ENCODE measurements at regions not wholly inside any gene's neighbourhood (a gene's known extent, or its start where the extent isn't known, plus 50 kb on each side); places are given as distances from the start of the nearest gene placed in this dataset.

DNA sequence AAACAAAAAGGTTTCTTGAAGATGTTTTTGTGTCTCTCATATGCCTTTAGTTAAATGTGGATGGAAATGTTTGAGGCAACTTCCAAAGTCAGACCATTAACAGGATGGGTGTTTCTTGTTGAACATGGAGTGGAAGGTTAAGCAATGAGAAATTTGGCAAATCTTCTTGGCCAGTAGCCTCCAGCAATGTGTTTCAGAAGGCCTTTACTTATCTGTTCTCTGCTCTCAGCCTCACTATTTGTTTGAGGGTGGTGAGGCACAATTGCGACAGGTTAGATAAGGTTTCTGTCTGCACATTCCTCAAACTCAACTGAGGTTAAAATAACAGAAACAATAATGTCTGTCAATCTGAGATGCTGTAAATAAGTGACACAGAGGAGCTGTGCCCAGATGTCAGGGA lies 1019.0 kb downstream of the DIAPH3 start:
- Mint-ChIP-seq H3K36me3 (no peaks in the 10 kb centered on the region), H3K4me1 (no peaks in the 10 kb centered on the region), H3K9me3 (no peaks in the 10 kb centered on the region), H3K27ac (no peak overlapping the region), H3K4me3 (no peak overlapping the region), H3K27me3 (no peaks in the 10 kb centered on the region)
- DNase-seq = no peak

DNA sequence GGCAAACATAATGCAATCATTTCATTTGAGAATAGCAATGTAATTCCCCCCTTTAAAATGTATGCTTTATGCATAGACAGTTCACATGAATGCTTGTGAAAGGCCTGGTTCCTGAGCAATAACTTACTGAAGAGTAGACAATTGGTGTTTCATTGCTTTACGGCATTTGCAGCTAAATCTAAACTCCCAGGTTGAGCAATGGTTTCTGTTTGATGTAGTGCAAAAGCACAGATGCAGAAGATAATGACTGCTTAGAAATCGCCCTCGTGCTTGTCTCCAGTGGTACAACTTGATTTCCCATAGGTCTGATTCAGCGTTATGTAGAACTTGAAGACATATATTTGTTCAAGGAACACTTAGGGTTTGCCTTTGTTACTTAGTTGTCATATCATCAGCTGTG lies 1018.3 kb downstream of the DIAPH3 start:
- Mint-ChIP-seq H3K27ac (no peak overlapping the region), H3K4me1 (no peaks in the 10 kb centered on the region), H3K27me3 (no peaks in the 10 kb centered on the region), H3K9me3 (no peaks in the 10 kb centered on the region), H3K4me3 (no peak overlapping the region), H3K36me3 (no peaks in the 10 kb centered on the region)
- no peak for DNase-seq

DNA sequence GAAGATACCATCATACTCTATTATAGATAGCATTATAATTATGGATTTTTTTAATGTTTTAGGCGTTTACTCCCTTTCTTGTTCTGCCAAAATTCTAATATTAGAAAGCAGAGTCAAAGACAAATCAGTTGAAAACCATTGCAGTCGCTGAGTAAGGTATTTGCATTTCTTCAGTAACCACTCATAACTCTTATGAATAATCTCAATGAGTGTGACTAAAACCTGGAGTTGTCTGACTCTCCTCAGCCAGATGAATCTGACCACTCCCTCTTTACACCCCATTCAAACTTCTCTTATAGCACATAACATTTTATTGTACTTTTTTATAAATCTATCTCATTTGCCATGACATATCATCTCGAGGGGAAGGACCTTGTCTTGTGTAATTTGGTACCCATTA lies 1006.5 kb downstream of the DIAPH3 start:
- H3K9me3 Mint-ChIP-seq = peaks cover 3% of the 10 kb centered on the region
- no peak overlapping the region for H3K4me3 Mint-ChIP-seq
- H3K4me1 Mint-ChIP-seq = no peaks in the 10 kb centered on the region
- no peak for DNase-seq
- no peaks in the 10 kb centered on the region for H3K36me3 Mint-ChIP-seq
- no peak overlapping the region for H3K27ac Mint-ChIP-seq
- H3K27me3 Mint-ChIP-seq = no peaks in the 10 kb centered on the region

DNA sequence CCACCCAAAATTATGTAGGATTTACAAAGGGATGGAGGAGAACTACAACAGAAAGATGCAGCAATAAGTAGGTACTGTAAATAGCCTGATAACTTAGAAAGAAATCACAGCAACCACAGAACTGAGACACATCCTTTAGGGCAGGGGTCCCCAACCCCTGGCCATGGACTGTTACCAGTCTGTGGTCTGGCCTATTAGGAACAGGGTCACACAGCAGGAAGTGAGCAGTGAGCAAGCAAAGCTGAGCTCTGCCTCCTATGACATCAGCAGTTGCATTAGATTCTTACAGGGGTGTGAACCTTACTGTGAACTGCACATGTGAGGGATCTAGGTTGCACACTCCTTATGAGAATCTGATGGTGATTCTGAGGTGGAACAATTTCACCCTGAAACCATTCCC lies 997.6 kb downstream of the DIAPH3 start:
- no peak overlapping the region for H3K4me3 Mint-ChIP-seq
- no peaks in the 10 kb centered on the region for H3K36me3 Mint-ChIP-seq
- DNase-seq = no peak
- no peaks in the 10 kb centered on the region for H3K9me3 Mint-ChIP-seq
- H3K27me3 Mint-ChIP-seq = no peaks in the 10 kb centered on the region
- H3K4me1 Mint-ChIP-seq = no peaks in the 10 kb centered on the region
- H3K27ac Mint-ChIP-seq = no peak overlapping the region

DNA sequence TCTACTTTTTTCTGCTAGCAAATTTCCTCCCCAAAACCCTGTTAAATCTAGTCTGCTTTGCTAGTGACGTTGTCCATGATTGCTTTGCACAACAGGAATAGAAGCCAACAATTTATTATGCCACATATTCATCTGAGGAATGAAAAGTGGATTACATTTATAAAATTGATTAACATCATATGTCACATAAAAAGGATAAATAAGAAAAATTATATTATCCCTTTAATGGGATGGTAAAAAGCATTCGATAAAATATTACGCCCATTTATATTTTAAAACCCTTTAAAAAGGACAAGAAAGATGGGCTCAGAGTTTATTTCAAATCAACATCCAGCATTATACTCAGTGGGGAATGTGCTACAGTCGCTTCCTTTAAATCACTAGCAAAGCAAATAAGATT lies 991.7 kb downstream of the DIAPH3 start:
- Mint-ChIP-seq H3K36me3 (no peaks in the 10 kb centered on the region), H3K9me3 (no peaks in the 10 kb centered on the region), H3K27me3 (no peaks in the 10 kb centered on the region), H3K4me3 (no peak overlapping the region), H3K4me1 (no peaks in the 10 kb centered on the region), H3K27ac (no peak overlapping the region)
- DNase-seq = no peak

DNA sequence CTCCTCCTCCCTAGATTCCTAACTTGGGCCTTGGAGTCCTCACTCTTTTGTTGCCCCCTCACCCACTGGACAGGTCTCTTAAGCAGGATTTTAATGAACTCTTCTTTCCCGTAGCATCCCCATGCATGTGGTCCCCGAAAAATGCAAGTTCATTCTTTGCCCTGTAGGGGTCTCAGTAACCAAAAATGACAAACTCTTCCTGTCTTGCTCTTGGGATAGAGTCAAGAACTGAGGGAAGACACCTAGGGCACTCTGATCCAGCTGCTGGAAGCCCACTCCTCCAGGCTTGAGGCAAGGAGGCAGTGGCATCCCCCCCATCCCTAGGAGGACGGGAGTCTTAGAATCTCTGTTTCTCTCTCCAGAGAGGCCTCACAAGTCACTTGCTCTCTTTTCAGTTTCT lies 987.0 kb downstream of the DIAPH3 start:
- Mint-ChIP-seq H3K9me3 (no peaks in the 10 kb centered on the region), H3K4me1 (no peaks in the 10 kb centered on the region), H3K27ac (no peak overlapping the region), H3K27me3 (no peaks in the 10 kb centered on the region), H3K4me3 (no peak overlapping the region), H3K36me3 (no peaks in the 10 kb centered on the region)
- DNase-seq = no peak

DNA sequence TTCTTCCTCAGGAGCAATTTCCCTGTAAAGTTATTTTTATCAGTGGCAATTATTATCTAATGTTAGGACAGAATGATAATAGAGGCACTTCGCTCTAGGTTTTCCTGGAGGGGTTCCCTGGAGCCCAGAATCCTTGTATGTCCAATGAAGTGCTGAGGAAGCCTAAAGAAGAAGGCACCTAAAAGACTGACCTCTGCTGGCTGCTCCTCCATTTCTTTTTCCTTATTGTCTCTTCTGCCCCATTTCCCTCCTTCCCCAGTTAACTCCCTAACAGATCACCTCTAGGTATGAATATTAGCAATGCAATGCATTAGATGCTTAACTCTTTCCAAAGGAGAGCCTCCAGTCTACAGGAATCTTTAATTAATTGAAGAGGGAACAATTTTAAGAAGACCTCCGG lies 985.4 kb downstream of the DIAPH3 start:
- Mint-ChIP-seq H3K4me3 (no peak overlapping the region), H3K27ac (no peak overlapping the region), H3K4me1 (no peaks in the 10 kb centered on the region), H3K27me3 (no peaks in the 10 kb centered on the region), H3K9me3 (no peaks in the 10 kb centered on the region), H3K36me3 (no peaks in the 10 kb centered on the region)
- DNase-seq = no peak

DNA sequence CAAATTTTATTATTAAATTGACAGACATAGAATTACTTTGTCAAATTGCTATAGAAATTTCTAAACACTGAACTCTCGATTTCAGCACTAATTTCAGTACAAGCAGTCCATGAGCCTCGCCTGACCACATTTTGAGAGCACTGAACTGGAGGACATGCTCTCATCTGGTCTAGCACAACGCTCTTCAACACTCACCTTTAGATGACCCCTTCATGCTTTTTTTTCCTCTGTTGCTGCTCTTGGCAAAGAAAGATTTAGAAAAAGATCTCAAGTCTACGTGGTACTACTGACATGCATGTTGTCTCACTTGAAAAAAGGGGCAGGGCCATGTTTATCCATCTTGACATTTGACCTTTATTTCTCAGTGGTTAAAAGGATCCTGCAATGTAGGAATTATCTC lies 981.5 kb downstream of the DIAPH3 start:
- Mint-ChIP-seq H3K9me3 (peaks cover 2% of the 10 kb centered on the region), H3K4me1 (no peaks in the 10 kb centered on the region), H3K4me3 (no peak overlapping the region), H3K27ac (no peak overlapping the region), H3K27me3 (peaks cover 3% of the 10 kb centered on the region), H3K36me3 (no peaks in the 10 kb centered on the region)
- DNase-seq = no peak

DNA sequence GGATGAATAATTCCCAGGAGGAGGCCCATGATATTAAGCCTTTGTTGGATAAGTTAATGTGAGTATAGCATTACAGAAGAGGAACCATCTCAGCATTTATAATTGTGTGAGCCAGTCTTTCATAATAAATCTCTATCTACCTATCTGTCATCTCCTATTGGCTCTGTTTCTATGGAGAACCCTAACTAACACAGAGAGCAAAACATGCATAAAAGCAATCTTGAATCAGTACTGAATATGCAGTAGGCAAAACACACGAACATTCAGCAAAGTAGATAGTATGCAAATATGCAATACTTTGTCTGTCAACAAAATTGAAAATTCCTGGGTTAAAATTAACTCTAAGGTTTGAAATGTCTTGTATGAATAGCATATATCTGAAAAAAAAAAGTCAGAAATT lies 966.3 kb downstream of the DIAPH3 start:
- no peak overlapping the region for H3K4me3 Mint-ChIP-seq
- no peak for DNase-seq
- no peaks in the 10 kb centered on the region for H3K9me3 Mint-ChIP-seq
- no peaks in the 10 kb centered on the region for H3K27me3 Mint-ChIP-seq
- no peaks in the 10 kb centered on the region for H3K4me1 Mint-ChIP-seq
- H3K27ac Mint-ChIP-seq = no peak overlapping the region
- no peaks in the 10 kb centered on the region for H3K36me3 Mint-ChIP-seq

DNA sequence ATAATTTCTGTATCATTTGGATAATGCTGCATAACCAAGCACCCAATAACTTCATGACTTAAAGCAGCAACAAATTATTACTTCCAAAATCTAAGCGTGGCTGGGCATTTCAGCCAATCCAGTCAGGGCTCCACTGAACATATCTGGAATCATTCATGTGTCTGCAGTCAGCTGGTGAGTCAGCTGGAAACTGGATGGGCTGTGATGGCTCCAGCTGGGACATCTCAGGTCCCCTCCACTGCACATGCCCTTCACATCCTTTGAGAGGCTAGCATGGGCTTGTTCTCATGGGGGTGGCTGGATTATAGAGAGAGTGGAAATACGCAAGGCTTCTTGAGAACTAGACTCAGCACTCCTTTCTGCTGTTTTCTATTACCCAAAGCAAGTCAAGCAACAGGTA lies 961.9 kb downstream of the DIAPH3 start:
- no peaks in the 10 kb centered on the region for H3K36me3 Mint-ChIP-seq
- DNase-seq = no peak
- H3K9me3 Mint-ChIP-seq = no peaks in the 10 kb centered on the region
- H3K4me1 Mint-ChIP-seq = no peaks in the 10 kb centered on the region
- H3K4me3 Mint-ChIP-seq = no peak overlapping the region
- no peak overlapping the region for H3K27ac Mint-ChIP-seq
- no peaks in the 10 kb centered on the region for H3K27me3 Mint-ChIP-seq

DNA sequence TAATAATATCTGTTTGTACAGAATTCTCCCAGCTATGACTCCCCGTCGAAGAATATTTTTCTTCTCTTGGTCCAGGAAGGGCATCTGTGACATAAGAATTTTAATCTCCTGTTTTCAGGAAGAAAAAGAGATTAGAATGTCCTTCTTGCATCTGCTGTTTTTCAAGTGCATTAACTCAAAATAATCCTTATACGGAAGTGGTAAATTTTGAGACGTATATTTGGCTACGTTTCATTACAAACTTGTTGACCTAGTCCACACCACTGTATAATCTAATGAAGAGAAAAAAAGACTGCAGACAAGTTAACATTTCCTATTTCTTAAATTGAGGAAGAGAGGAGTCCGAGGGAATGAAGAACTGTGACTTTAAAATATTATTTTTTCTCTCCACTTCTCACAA lies 959.9 kb downstream of the DIAPH3 start:
- no peak for DNase-seq
- no peak overlapping the region for H3K4me3 Mint-ChIP-seq
- H3K27ac Mint-ChIP-seq = no peak overlapping the region
- no peaks in the 10 kb centered on the region for H3K9me3 Mint-ChIP-seq
- H3K36me3 Mint-ChIP-seq = no peaks in the 10 kb centered on the region
- H3K27me3 Mint-ChIP-seq = no peaks in the 10 kb centered on the region
- H3K4me1 Mint-ChIP-seq = no peaks in the 10 kb centered on the region

DNA sequence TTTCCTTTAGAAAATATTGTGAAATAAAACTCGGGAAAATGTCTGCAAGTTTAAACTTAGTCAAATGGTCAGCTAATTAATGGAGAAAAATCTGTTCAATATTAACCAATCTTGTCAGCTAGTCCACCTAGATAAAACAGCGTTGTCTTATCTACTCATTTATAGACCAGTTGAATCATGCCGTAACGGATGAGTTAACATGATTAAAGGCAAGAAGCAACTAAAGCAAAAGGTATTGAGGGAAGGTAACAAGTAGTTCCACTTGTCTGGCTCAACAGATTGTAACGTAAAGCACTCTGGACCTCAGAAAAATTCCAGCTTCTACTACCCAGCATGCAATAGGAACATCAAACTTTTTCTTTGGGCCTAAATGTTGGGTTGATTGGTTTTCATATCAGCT lies 958.2 kb downstream of the DIAPH3 start:
- no peak for DNase-seq
- H3K36me3 Mint-ChIP-seq = no peaks in the 10 kb centered on the region

DNA sequence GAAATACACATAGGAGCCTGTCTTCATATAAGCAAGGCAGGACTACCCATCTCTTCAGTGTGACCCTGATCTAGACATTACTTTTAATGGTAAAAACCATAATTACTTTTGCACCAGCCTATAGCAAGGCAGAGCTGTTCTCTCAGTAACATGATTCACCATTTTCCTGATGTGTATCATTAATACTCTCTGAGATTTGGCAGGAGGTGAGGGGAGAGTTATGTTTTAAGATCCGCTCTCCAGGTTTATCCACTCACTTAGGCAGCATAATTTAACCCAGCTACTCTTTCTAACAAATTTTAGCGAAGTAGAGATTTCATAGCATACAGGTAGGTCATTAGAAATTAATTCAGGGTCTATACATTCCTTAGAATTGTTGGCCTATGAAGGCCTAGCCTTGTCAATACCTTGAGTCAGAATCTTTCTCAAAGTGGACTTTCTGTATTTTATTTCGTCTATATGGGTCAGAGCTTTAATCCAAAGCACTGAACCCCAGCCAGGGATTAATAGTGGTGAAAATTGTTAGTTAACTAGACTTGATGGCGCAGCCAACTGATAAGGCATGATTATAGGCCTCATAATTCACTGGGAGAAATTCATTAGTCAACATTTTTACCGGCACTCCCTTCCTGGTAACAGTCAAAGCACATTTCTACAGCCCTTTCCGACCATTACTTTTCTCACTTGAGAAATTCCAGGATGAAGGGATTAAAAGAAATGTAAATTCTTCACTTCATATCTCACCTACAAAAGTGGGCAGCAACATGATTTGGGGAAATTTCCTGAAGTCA lies 955.1 kb downstream of the DIAPH3 start:
- no peak for DNase-seq
- H3K27me3 Mint-ChIP-seq = peaks cover 3% of the 10 kb centered on the region
- H3K36me3 Mint-ChIP-seq = no peaks in the 10 kb centered on the region
- H3K9me3 Mint-ChIP-seq = no peaks in the 10 kb centered on the region
- H3K4me1 Mint-ChIP-seq = no peaks in the 10 kb centered on the region
- no peak overlapping the region for H3K27ac Mint-ChIP-seq
- H3K4me3 Mint-ChIP-seq = no peak overlapping the region

More for the DNA sequence above, 958.2 kb downstream of the DIAPH3 start:
- no peaks in the 10 kb centered on the region for H3K9me3 Mint-ChIP-seq
- no peaks in the 10 kb centered on the region for H3K27me3 Mint-ChIP-seq
- H3K4me1 Mint-ChIP-seq = no peaks in the 10 kb centered on the region
- no peak overlapping the region for H3K27ac Mint-ChIP-seq
- H3K4me3 Mint-ChIP-seq = no peak overlapping the region

DNA sequence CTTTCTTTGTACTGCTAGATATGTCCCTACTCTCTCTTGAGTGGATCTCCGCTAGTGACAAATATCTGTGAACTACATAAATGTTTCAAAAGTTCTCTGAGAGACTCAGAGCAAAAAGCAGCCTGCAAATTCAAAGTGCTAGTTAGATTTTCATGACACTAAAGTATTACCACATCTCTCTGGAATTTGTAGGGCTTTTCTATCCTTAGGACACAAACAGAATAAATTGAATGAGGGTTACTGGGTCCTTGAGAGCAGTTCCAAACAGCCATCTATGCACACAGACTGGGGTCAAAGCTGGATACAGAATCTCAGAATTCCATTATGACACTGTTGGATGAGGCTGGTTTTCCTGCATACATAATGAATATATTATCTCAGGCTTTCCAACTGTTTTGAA lies 953.2 kb downstream of the DIAPH3 start:
- Mint-ChIP-seq H3K27ac (no peak overlapping the region), H3K9me3 (no peaks in the 10 kb centered on the region), H3K4me1 (no peaks in the 10 kb centered on the region), H3K27me3 (peaks cover 3% of the 10 kb centered on the region), H3K36me3 (no peaks in the 10 kb centered on the region), H3K4me3 (no peak overlapping the region)
- no peak for DNase-seq

DNA sequence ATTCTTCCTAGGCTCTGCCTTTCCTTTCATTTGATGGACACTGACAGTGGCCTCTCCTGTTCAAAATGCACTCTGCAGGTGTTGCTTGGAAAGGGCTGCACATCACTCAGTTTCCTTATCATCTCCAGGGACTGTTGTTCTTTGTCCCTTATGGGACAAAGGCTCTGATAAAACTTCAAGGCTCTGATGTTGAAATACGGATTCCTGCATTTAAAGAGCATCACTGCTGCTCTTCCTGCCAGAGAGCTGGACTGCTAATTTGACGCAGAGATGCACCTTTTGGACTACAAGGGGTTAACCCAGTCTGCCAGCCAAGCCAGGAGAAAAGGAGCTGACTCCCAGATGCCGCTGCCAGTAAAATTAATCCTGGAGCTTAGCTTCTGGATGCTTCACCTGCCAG lies 952.1 kb downstream of the DIAPH3 start:
- DNase-seq = no peak
- Mint-ChIP-seq H3K27ac (no peak overlapping the region), H3K27me3 (peaks cover 3% of the 10 kb centered on the region), H3K9me3 (no peaks in the 10 kb centered on the region), H3K4me3 (no peak overlapping the region), H3K36me3 (no peaks in the 10 kb centered on the region), H3K4me1 (no peaks in the 10 kb centered on the region)

DNA sequence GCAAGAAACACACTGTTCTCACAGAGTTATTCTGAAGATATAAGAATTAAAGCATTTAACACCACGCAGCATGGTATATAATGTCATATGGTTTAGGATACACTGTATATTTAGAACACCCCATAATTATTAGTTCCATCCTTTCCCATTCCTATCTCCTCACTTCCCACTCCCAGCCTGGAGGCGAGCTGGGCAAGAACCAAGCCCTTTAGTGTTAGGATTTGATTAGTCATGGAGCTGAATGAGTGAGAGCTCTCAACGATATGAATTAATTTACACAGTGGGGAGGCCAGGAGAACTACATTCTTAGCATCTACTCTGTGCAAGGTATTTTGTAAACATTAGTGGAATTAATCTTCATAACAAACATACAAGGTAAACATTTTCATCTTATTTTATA lies 934.3 kb downstream of the DIAPH3 start:
- no peak overlapping the region for H3K4me3 Mint-ChIP-seq
- H3K36me3 Mint-ChIP-seq = no peaks in the 10 kb centered on the region
- no peak overlapping the region for H3K27ac Mint-ChIP-seq
- no peaks in the 10 kb centered on the region for H3K4me1 Mint-ChIP-seq
- peaks cover 11% of the 10 kb centered on the region for H3K27me3 Mint-ChIP-seq
- no peaks in the 10 kb centered on the region for H3K9me3 Mint-ChIP-seq
- no peak for DNase-seq
